ENCODE measurements at regions not wholly inside any gene's neighbourhood (a gene's known extent, or its start where the extent isn't known, plus 50 kb on each side); places are given as distances from the start of the nearest gene placed in this dataset.
"Not testable (repeated sequence)": the region's sequence is repeated elsewhere in the genome, so short reads cannot be mapped to it uniquely, and the experiment has no call there.

- DNase-seq = peak; percentile 68
- in situ Hi-C loops (cut with HindIII; ENCODE audit: low pct_ligation_motif_present, low pct_unique_long_range_greater_than_20kb, low sequenced_read_pairs) = no loop called here
These were observed 87.4 kb upstream of the LHX1 start for GRCh38 chr17:36849871-36850348.

GRCh38 chr17:36850790-36851189 lies 86.5 kb upstream of the LHX1 start:
- DNase-seq = peak; percentile 68
- in situ Hi-C loops (cut with HindIII; ENCODE audit: low pct_ligation_motif_present, low pct_unique_long_range_greater_than_20kb, low sequenced_read_pairs) = no loop called here

DNA sequence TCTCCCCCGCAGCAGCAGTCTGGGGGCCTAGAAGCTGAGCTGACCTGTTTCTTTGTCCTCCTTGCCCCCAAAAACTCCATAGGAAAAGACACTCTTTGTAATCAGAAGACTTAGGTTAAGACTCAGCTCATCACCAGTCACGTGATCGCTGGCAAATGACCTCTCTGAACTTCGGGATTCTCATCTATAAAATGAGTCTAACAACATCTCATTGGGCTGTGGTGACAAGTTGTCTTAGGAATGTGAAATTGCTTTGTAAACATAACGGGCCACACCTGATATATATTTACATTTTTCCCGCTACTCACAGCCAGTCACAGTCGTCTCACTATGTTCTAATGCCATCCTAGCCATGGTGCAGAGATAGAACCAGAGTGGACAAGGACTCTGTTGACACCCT lies 86.0 kb upstream of the LHX1 start:
- no peak for DNase-seq
- in situ Hi-C loops (cut with HindIII; ENCODE audit: low pct_ligation_motif_present, low pct_unique_long_range_greater_than_20kb, low sequenced_read_pairs) = no loop called here

GRCh38 chr17:36852478-36852877 lies 84.8 kb upstream of the LHX1 start:
- DNase-seq; in situ Hi-C loops (cut with HindIII; ENCODE audit: low pct_ligation_motif_present, low pct_unique_long_range_greater_than_20kb, low sequenced_read_pairs): not testable (repeated sequence)

GRCh38 chr17:36854982-36855381 lies 82.3 kb upstream of the LHX1 start:
- in situ Hi-C loops (cut with HindIII; ENCODE audit: low pct_ligation_motif_present, low pct_unique_long_range_greater_than_20kb, low sequenced_read_pairs) = no loop called here
- no peak for DNase-seq

DNA sequence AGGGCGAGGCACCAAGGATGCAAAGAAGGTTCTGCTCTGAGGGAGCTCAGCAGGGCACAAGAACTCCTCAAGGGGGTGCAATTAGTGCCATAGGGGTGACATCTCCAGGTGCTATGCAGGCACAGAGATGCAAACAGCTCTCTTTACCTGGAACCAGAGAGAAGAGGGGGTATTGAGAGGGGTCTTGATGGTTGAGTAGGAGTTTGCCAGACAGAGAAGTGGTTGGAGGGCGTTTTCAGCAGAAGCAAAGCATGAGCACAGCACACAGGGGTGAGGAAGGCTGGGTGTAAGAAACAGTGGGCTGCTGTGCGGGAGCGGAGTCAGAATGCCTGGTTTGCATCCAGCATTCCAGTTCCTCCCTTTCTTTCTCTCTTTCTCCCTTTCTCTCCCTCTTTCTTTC lies 81.8 kb upstream of the LHX1 start:
- in situ Hi-C loops (cut with HindIII; ENCODE audit: low pct_ligation_motif_present, low pct_unique_long_range_greater_than_20kb, low sequenced_read_pairs) = no loop called here
- peak; percentile 19 for DNase-seq

DNA sequence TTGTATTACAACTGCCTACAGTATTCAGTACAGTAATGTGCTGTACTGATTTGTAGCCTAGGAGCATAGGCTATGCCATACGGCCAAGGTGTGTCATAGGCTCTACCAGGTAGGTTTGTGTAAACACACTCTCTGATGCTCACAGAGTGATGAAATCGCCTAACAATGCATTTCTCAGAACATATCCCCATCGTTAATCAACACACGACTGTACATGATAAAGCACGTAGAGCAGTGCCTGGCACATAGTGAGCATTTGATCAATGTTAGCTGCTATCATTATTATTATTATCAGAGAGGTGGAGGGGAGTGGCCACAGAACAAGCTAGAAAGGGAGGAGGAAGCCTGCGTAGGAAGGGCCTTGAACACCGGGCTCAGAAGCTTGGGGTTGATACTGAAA lies 81.1 kb upstream of the LHX1 start:
- no peak for DNase-seq
- in situ Hi-C loops (cut with HindIII; ENCODE audit: low pct_ligation_motif_present, low pct_unique_long_range_greater_than_20kb, low sequenced_read_pairs) = no loop called here

DNA sequence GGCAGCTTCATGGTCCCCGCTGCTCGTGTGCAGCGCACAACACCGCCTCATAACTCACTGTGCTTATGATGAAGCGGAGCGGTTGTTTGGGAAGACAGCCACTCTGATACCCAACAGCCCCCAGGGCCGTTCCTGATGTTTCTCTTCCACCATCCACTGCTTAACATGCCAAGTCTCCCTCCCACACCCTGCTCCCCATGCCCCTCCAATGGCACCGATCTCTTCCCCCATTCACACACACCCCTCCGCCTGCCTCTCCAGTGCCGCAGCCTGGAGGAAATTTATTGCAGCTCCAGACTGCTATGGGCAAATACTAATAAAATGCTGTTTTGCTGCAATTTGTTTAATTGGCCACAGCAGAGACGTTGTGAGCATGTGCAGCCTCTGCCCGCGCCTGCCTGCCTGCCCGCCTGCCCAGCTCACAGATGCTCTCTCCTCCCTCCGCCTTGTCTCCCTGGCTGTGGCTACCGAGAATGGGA lies 80.3 kb upstream of the LHX1 start:
- in situ Hi-C loops (cut with HindIII; ENCODE audit: low pct_ligation_motif_present, low pct_unique_long_range_greater_than_20kb, low sequenced_read_pairs) = no loop called here

DNA sequence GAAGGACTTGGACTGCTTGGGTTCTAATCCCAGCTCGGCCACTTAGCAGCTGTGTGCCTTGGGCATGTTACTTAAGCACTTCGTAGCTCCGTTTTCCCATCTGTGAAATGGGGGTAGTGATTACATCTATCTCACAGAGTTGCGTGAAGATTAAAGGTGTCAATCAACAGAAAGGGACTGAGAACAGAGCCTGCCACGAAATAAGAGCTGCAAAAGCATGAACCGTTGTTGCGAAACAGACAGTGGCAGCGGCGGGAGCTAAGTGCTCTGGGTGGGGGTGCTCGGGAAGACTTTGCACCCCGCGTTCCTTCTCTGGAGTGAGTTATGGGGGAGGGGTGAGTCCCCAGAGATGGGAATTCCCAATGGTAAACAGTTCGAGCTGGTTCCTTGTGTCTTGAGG lies 79.6 kb upstream of the LHX1 start:
- in situ Hi-C loops (cut with HindIII; ENCODE audit: low pct_ligation_motif_present, low pct_unique_long_range_greater_than_20kb, low sequenced_read_pairs) = no loop called here
- no peak for DNase-seq

More for the DNA sequence above, 80.3 kb upstream of the LHX1 start:
- DNase-seq = no peak

DNA sequence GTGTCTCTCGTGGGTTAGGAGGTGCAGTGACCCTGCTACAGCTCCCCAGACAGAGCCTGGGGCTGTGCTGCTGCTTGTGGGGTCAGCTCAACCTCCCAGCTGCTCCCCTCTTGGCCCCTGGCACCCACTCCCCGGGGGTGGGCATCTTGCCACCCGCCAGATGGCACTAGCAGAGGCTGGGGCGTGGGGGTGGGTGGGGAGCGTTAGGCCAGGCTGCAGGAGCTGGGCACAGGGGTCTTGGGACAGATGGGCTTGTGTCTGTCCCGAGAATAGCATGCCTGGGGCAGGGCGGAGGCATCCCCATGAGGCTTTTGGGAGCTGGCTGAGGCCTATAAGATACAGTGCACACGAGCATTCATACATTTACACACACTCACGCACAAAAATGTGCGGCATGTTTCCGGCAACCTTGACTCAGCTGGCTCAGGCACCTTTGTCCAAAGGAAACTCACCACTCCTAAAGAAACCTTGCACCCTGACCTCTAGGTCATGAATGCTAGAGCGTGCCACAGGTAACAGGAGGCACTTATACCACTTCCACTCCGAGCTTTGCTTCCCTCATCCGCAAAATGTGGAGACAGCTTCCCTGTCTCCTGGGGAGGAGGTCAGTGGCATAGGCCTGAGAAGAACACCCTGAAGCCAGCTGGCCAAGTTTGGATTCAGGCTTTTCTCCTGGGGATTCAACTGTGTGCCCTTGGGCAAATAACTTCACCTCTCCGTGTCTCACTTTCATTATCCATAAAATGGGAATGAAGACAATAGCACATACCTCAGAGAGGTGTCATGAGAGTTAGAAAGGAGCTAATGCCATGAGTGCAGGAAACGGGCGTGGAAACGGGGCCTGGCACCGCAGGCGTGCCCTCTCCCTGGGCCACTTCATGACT lies 78.9 kb upstream of the LHX1 start:
- in situ Hi-C loops (cut with HindIII; ENCODE audit: low pct_ligation_motif_present, low pct_unique_long_range_greater_than_20kb, low sequenced_read_pairs) = no loop called here

GRCh38 chr17:36859003-36859300 lies 78.3 kb upstream of the LHX1 start:
- in situ Hi-C loops (cut with HindIII; ENCODE audit: low pct_ligation_motif_present, low pct_unique_long_range_greater_than_20kb, low sequenced_read_pairs) = no loop called here
- no peak for DNase-seq

More for the DNA sequence above, 78.9 kb upstream of the LHX1 start:
- DNase-seq = no peak

- in situ Hi-C loops (cut with HindIII; ENCODE audit: low pct_ligation_motif_present, low pct_unique_long_range_greater_than_20kb, low sequenced_read_pairs) = no loop called here
- no peak for DNase-seq
These were observed 77.6 kb upstream of the LHX1 start for GRCh38 chr17:36859706-36860105.

GRCh38 chr17:36861531-36861930 lies 75.7 kb upstream of the LHX1 start:
- no peak for DNase-seq

DNA sequence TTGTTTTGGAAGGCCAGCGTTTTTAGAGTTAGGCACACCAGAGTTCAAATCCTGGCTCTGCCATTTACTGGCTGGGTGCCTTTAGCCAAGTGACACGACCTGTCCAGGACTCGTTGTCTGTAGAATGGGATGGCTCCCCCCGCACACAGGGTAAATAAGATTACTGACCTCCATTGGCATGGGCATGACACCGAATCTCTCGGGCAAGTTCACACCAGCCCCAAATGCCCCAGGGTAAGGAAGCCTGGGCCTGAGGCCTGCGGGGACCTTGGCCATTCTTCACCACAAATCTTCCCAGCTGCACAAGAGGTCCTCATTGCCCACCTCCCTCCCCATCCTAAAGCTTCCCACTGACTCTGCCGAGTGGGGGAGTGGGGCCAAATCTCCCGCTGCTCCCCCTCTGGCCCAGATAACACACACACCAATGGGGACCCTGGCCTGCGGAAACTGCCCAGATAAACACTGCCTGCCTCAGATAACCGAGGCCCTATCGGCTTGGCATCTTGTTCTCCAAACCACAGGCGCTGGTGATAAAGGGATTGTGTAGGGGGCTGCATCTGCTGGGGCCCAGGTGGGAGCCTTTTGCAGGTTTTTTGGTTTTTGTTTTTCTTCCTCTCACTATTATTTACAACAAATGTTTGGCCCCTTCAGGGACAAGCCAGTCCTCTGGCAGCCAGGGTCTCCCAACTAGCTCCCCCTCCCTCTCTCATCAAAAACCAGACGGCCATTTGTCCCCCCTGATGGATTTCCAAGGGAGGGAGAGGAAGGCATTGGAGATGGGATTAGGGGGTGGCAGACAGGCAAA lies 75.0 kb upstream of the LHX1 start:
- in situ Hi-C loops (cut with HindIII; ENCODE audit: low pct_ligation_motif_present, low pct_unique_long_range_greater_than_20kb, low sequenced_read_pairs) = no loop called here
- DNase-seq = no peak

More at GRCh38 chr17:36861531-36861930, 75.7 kb upstream of the LHX1 start:
- in situ Hi-C loops (cut with HindIII; ENCODE audit: low pct_ligation_motif_present, low pct_unique_long_range_greater_than_20kb, low sequenced_read_pairs) = no loop called here

- in situ Hi-C loops (cut with HindIII; ENCODE audit: low pct_ligation_motif_present, low pct_unique_long_range_greater_than_20kb, low sequenced_read_pairs) = no loop called here
- DNase-seq = no peak
These were observed 74.1 kb upstream of the LHX1 start for GRCh38 chr17:36863131-36863530.

DNA sequence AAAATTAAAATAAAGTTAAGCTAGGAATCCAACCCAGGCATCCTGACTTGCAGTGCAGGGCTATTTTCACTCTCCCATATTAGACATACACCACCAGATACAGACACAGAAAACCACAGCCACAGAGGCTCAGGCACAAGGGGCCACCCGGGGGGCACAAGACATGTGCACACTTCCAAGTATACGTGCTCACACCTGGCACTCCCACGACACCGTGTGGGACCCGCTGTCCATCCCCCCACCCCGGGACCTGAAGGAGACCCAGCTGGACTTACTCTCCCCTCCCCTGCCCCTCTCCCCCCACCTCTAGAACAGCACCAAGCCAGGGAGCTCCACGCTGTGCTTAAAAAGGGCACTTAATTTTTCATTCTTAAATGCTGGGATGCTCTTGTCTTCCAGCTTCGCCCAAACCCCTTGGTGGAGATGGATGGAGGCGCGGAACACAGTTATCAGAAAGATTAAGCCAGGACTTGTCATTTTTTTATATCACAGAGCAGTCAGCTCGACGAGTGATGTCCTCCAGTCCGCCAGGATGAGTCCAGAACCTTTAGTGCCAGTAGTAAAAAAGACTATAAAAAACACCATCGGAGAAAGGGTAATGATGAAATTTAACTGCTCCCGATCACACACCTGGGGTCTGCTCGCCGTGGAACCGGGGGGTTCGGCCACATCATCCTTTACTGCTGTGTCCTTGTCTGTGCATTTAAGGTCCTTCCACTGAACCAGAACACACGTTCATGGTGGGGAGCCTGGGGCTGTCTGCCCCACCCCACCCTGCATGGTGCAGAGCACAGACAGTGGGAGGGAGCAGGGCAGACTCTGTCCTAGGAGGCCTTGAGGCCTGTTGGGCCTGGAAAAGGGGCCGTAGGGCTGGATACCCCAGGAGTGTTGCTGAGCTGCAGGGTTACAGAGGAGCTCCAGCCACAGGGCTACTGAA lies 73.3 kb upstream of the LHX1 start:
- DNase-seq = no peak
- in situ Hi-C loops (cut with HindIII; ENCODE audit: low pct_ligation_motif_present, low pct_unique_long_range_greater_than_20kb, low sequenced_read_pairs) = no loop called here

DNA sequence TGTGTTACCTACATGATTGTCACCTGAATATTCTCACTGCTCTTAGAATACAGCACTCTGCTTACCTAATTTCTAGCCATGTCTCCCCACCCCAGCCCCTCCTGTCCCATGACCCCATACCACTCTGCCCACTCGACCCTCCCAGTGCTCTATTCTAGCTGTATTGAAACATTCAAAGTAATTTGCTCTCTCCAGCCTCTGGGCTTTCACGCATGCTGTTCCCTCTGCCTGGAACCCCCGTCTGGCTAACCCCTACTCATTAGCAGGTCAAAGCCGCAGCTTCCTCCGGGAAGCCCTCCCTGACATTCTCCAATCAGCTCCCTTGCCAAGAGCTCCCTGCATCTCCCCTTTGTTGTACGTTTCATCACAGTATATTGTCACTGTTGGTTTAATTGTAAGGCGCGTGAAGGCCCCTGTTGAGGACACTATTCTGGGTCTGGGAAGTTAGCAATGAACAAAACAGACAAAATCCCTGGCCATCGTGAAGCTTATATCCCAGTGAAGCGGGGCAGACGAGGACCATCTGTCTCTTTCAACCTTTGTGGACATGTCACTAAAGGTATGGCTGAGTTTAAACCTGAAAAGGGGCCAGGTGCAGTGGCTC lies 72.3 kb upstream of the LHX1 start:
- in situ Hi-C loops (cut with HindIII; ENCODE audit: low pct_ligation_motif_present, low pct_unique_long_range_greater_than_20kb, low sequenced_read_pairs) = no loop called here
- no peak for DNase-seq

- DNase-seq = no peak
- in situ Hi-C loops (cut with HindIII; ENCODE audit: low pct_ligation_motif_present, low pct_unique_long_range_greater_than_20kb, low sequenced_read_pairs) = no loop called here
These were observed 69.4 kb upstream of the LHX1 start for GRCh38 chr17:36867716-36868341.
